HL-60 (cell line): ENCODE measurements at regions not wholly inside any gene's neighbourhood (a gene's known extent, or its start where the extent isn't known, plus 50 kb on each side); places are given as distances from the start of the nearest gene placed in this dataset.

Experiments used
- DNase-seq, 2 experiments: peaks; one replicate each; pipeline ENCODE4 v3.0.0-alpha.2; 2010 to 2020; ENCODE audit warnings: low read depth in 1 of 2, low spot score in 1 of 2
- H3K27ac ChIP-seq: fragments of 250-450 bp; sonication (Bioruptor Pico); replicated peaks from 2 replicates; pipeline ENCODE4 v1.5.1; 2020; ENCODE audit warnings: mild to moderate bottlenecking, moderate library complexity
- H3K27me3 ChIP-seq: fragments of 250-450 bp; sonication (Bioruptor Pico); 2 replicates; pipeline ENCODE4 v1.5.1; 2021; ENCODE audit warnings: mild to moderate bottlenecking, moderate library complexity; ENCODE audit not compliant: insufficient read depth, poor library complexity, severe bottlenecking
- H3K4me3 ChIP-seq: replicated peaks from 2 replicates; pipeline ENCODE4 v1.5.1; 2011; ENCODE audit warnings: mild to moderate bottlenecking, control low read depth, low read length; ENCODE audit not compliant: insufficient read depth
- GABPA ChIP-seq: IDR thresholded peaks from 2 replicates; pipeline ENCODE4 v1.6.1; 2012; ENCODE audit warnings: low read depth
- POLR2AphosphoS5 ChIP-seq: IDR thresholded peaks from 2 replicates; pipeline ENCODE4 v1.6.1; 2012; ENCODE audit warnings: low read depth
- REST ChIP-seq: IDR thresholded peaks from 2 replicates; pipeline ENCODE4 v1.6.1; 2012; ENCODE audit warnings: low read depth; ENCODE audit not compliant: insufficient replicate concordance
- SPI1 ChIP-seq: IDR thresholded peaks from 2 replicates; pipeline ENCODE4 v1.6.1; 2012; ENCODE audit warnings: low read depth, mild to moderate bottlenecking, borderline replicate concordance
- TF ChIP-seq, protein P1 (sequence below): IDR thresholded peaks from one replicate; pipeline ENCODE4 v1.5.1; 2011; ENCODE audit warnings: low read length, control low read depth, inconsistent platforms; ENCODE audit not compliant: insufficient read depth

- H3K4me3 ChIP-seq, result no peak overlapping the region
- peaks cover 5% of the 10 kb centered on the region for H3K27me3 ChIP-seq
- no peak overlapping the region for H3K27ac ChIP-seq
- DNase-seq, result no peak
- TF ChIP-seq GABPA (no peak), REST (no peak), SPI1 (no peak), POLR2AphosphoS5 (no peak)
- TF ChIP-seq, protein P1, sequence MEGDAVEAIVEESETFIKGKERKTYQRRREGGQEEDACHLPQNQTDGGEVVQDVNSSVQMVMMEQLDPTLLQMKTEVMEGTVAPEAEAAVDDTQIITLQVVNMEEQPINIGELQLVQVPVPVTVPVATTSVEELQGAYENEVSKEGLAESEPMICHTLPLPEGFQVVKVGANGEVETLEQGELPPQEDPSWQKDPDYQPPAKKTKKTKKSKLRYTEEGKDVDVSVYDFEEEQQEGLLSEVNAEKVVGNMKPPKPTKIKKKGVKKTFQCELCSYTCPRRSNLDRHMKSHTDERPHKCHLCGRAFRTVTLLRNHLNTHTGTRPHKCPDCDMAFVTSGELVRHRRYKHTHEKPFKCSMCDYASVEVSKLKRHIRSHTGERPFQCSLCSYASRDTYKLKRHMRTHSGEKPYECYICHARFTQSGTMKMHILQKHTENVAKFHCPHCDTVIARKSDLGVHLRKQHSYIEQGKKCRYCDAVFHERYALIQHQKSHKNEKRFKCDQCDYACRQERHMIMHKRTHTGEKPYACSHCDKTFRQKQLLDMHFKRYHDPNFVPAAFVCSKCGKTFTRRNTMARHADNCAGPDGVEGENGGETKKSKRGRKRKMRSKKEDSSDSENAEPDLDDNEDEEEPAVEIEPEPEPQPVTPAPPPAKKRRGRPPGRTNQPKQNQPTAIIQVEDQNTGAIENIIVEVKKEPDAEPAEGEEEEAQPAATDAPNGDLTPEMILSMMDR, result no peak
Observed at GRCh38 chr5:10069637-10070313, 179.9 kb downstream of the ATPSCKMT start.

GRCh38 chr5:10065428-10066000 is 184.2 kb downstream of the ATPSCKMT start:
- TF ChIP-seq POLR2AphosphoS5, result no peak
- TF ChIP-seq SPI1, result no peak
- no peak for TF ChIP-seq GABPA
- TF ChIP-seq REST, result no peak
- TF ChIP-seq, protein P1, result no peak
- no peaks in the 10 kb centered on the region for H3K27me3 ChIP-seq

DNA sequence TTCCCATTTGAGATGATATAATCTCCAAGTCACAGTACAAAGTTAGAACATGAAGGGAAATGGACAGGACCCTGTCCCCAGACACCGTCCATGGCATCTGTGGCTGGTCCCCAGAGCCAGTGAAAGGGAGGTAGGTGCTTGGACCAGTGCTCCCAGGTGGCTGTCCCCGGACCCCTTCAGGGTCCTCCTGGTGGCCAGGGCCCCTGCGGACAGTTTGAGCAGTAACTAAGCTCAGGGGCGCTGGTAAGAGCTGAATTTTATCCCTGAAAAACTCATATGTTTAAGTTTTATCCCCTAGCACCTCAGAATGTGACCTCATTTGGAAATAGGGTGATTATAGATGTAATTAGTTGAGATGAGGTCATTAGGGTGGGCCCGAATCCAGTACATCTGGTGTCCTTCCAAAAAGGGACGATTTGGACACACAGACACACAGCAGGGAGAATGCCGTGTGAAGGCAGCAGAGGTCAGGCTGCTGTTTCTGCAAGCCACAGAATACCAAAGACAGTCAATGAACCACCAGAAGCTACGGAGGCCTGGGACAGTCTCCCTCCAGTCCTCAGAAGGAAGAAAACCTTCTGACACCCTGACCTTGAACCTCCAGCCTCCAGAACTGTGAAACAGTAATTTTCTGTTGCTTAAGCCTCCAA is 185.0 kb downstream of the ATPSCKMT start:
- no peak for TF ChIP-seq GABPA
- no peak for TF ChIP-seq POLR2AphosphoS5
- no peak for TF ChIP-seq REST
- no peak for TF ChIP-seq SPI1
- TF ChIP-seq, protein P1, result no peak
- H3K27ac ChIP-seq, result no peak overlapping the region
- DNase-seq, result no peak

More at GRCh38 chr5:10065428-10066000, 184.2 kb downstream of the ATPSCKMT start:
- Histone ChIP-seq H3K27ac (no peak overlapping the region), H3K4me3 (no peak overlapping the region)
- no peak for DNase-seq

More for the DNA sequence above, 185.0 kb downstream of the ATPSCKMT start:
- no peak overlapping the region for H3K4me3 ChIP-seq
- no peaks in the 10 kb centered on the region for H3K27me3 ChIP-seq
